GM23338 (cell line): ENCODE measurements at regions not wholly inside any gene's neighbourhood (a gene's known extent, or its start where the extent isn't known, plus 50 kb on each side); places are given as distances from the start of the nearest gene placed in this dataset.

Experiments used
- CREB1 ChIP-seq: fragments of 250-450 bp; sonication (Bioruptor Pico); IDR thresholded peaks from 2 replicates; pipeline ENCODE4 v1.5.0; 2020; ENCODE audit warnings: low read depth, mild to moderate bottlenecking, moderate library complexity
- EZH2 ChIP-seq: fragments of 200-600 bp; sonication (generic); IDR thresholded peaks from one replicate; pipeline ENCODE4 v1.8.0; 2017; ENCODE audit warnings: antibody characterized with exemption, mild to moderate bottlenecking, low read depth; ENCODE audit not compliant: unreplicated experiment
- EZH2phosphoT487 ChIP-seq: fragments of 200-600 bp; sonication (generic); IDR thresholded peaks from one replicate; pipeline ENCODE4 v1.8.1; 2018; ENCODE audit warnings: antibody characterized with exemption; ENCODE audit not compliant: unreplicated experiment
- JUNB ChIP-seq: IDR thresholded peaks from one replicate; pipeline ENCODE4 v1.6.1; 2016; ENCODE audit warnings: antibody characterized with exemption; ENCODE audit not compliant: unreplicated experiment
- NANOG ChIP-seq: IDR thresholded peaks from 2 replicates; pipeline ENCODE4 v1.6.1; 2016; ENCODE audit warnings: antibody characterized with exemption, borderline replicate concordance
- POLR2AphosphoS5 ChIP-seq: IDR thresholded peaks from 2 replicates; pipeline ENCODE4 v1.6.1; 2016; ENCODE audit warnings: antibody characterized with exemption, low read depth
- REST ChIP-seq: IDR thresholded peaks from one replicate; pipeline ENCODE4 v1.6.1; 2018; ENCODE audit warnings: antibody characterized with exemption; ENCODE audit not compliant: unreplicated experiment
- ZNF331 ChIP-seq: fragments of 250-450 bp; sonication (Bioruptor Pico); IDR thresholded peaks from 2 replicates; pipeline ENCODE4 v1.5.0; 2020; ENCODE audit warnings: low read depth, mild to moderate bottlenecking, moderate library complexity
- TF ChIP-seq, protein P1 (sequence below), 2 experiments: fragments of 200-600 bp in 1 of 2; sonication (generic) in 1 of 2; conservative IDR thresholded peaks; 2 replicates each; pipeline versions ENCODE4 v1.5.1 to v1.6.1; 2016 to 2017; ENCODE audit warnings: antibody characterized with exemption in 2 of 2, low read depth in 2 of 2, mild to moderate bottlenecking in 2 of 2, moderate library complexity in 1 of 2
- TF ChIP-seq, protein P2 (sequence below): IDR thresholded peaks from 2 replicates; pipeline ENCODE4 v1.6.1; 2016; ENCODE audit warnings: antibody characterized with exemption

DNA sequence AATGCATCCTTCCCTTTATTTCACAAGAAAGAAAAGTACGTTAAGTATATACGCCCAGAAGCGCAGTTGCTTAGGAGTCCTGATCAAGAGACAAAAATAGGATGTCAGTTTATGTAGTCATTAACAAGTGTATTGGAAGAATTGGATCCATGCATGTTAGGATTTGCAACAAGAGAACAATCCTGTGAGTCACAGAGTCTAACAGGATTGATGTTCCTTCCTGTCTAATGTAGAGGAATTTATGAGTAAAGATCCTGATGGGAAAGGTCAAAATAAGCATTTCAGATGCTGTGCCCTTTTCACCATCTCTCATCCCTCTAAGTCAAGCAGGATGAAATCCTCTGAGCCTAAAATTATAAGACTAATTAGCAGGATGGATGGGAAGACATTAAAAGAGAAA lies 406.0 kb upstream of the GRIA1 start:
- TF ChIP-seq POLR2AphosphoS5, result no peak
- TF ChIP-seq, protein P1, sequence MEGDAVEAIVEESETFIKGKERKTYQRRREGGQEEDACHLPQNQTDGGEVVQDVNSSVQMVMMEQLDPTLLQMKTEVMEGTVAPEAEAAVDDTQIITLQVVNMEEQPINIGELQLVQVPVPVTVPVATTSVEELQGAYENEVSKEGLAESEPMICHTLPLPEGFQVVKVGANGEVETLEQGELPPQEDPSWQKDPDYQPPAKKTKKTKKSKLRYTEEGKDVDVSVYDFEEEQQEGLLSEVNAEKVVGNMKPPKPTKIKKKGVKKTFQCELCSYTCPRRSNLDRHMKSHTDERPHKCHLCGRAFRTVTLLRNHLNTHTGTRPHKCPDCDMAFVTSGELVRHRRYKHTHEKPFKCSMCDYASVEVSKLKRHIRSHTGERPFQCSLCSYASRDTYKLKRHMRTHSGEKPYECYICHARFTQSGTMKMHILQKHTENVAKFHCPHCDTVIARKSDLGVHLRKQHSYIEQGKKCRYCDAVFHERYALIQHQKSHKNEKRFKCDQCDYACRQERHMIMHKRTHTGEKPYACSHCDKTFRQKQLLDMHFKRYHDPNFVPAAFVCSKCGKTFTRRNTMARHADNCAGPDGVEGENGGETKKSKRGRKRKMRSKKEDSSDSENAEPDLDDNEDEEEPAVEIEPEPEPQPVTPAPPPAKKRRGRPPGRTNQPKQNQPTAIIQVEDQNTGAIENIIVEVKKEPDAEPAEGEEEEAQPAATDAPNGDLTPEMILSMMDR (conservative IDR thresholded peaks at IDR 0.05; ENCODE audit: low read depth in 2 of 2), result no peak
- TF ChIP-seq ZNF331 (CRISPR knock-in tag), result no peak
- TF ChIP-seq REST, result no peak
- no peak for TF ChIP-seq EZH2phosphoT487
- TF ChIP-seq NANOG, result no peak
- TF ChIP-seq JUNB, result no peak
- TF ChIP-seq CREB1, result no peak
- TF ChIP-seq EZH2, result no peak
- TF ChIP-seq, protein P2, sequence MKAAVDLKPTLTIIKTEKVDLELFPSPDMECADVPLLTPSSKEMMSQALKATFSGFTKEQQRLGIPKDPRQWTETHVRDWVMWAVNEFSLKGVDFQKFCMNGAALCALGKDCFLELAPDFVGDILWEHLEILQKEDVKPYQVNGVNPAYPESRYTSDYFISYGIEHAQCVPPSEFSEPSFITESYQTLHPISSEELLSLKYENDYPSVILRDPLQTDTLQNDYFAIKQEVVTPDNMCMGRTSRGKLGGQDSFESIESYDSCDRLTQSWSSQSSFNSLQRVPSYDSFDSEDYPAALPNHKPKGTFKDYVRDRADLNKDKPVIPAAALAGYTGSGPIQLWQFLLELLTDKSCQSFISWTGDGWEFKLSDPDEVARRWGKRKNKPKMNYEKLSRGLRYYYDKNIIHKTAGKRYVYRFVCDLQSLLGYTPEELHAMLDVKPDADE, result no peak
